A549 (cell line): ENCODE measurements at regions not wholly inside any gene's neighbourhood (a gene's known extent, or its start where the extent isn't known, plus 50 kb on each side); places are given as distances from the start of the nearest gene placed in this dataset.

Experiments used
- CBX8 ChIP-seq: fragments of 200-600 bp; sonication (generic); IDR thresholded peaks from 2 replicates; pipeline ENCODE4 v1.6.1; 2016
- EP300 ChIP-seq, 2 experiments: fragments of >200 bp; sonication (Bioruptor Twin); formaldehyde crosslinking; IDR thresholded peaks; 2 replicates in 1 of 2; 3 replicates in 1 of 2; pipeline ENCODE4 v1.6.1; 2016 to 2017
- POLR2A ChIP-seq: IDR thresholded peaks from 2 replicates; pipeline ENCODE4 v1.6.1; 2012; ENCODE audit warnings: mild to moderate bottlenecking, low read length
- RCOR1 ChIP-seq: fragments of 150-350 bp; IDR thresholded peaks from 2 replicates; pipeline ENCODE4 v1.6.1; 2014; ENCODE audit warnings: antibody characterized with exemption, low read length, low read depth

DNA sequence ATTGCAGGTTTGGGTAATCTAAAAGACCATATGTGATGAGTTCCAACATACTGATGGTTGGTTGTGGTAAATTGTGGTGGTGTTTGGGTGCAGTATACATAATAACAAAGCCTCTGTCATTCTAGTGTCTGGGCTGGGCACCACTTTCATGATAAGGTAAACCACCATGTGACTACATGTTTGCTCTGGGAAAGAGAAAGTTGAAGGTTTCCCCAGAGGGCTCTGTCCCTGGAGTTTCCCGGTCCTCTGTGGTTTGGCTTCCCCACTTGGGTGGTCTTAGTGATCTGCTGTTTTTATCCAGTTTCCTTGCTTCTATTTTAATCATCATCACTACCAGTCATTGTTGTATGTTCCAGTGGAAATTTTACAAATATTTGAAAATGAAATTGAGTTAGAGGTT lies 55.9 kb upstream of the TSPAN2 start:
- no peak for TF ChIP-seq CBX8
- TF ChIP-seq EP300 (IDR thresholded peaks at IDR 0.05), result no peak
- TF ChIP-seq POLR2A, result no peak
- TF ChIP-seq RCOR1, result no peak
